BLaER1 treated with 17β-estradiol and CSF1 and Interleukin-3, amounts not matched to agents 10 nM and 100 nM (cell line): ENCODE measurements at regions not wholly inside any gene's neighbourhood (a gene's known extent, or its start where the extent isn't known, plus 50 kb on each side); places are given as distances from the start of the nearest gene placed in this dataset.
A peak's percentile ranks its signal among the peaks of the same experiment; 100 is the strongest.

Experiments used
- H3K27ac ChIP-seq, 11 experiments: shearing (Covaris generic); formaldehyde crosslinking; 2 replicates each; pipeline ENCODE4 v1.8.1; 2022
- H3K27me3 ChIP-seq, 11 experiments: shearing (Covaris generic); formaldehyde crosslinking; 2 replicates each; pipeline ENCODE4 v1.8.1; 2022
- H3K36me3 ChIP-seq, 11 experiments: shearing (Covaris generic); formaldehyde crosslinking; 2 replicates each; pipeline ENCODE4 v1.8.1; 2022
- H3K4me1 ChIP-seq, 10 experiments: shearing (Covaris generic); formaldehyde crosslinking; 2 replicates each; pipeline ENCODE4 v1.8.1; 2022
- H3K4me2 ChIP-seq, 11 experiments: shearing (Covaris generic); formaldehyde crosslinking; 2 replicates each; pipeline ENCODE4 v1.8.1; 2022
- H3K4me3 ChIP-seq, 10 experiments: shearing (Covaris generic); formaldehyde crosslinking; 2 replicates each; pipeline ENCODE4 v1.8.1; 2022
- H3K9ac ChIP-seq, 11 experiments: shearing (Covaris generic); formaldehyde crosslinking; 2 replicates each; pipeline ENCODE4 v1.8.1; 2022
- H3K9me3 ChIP-seq, 11 experiments: shearing (Covaris generic); formaldehyde crosslinking; replicated peaks in 1 of 11; 2 replicates each; pipeline ENCODE4 v1.8.1; 2022
- H4K20me1 ChIP-seq, 11 experiments: shearing (Covaris generic); formaldehyde crosslinking; 2 replicates each; pipeline ENCODE4 v1.8.1; 2022
- Cebpa-rat ChIP-seq, 11 experiments: shearing (Covaris generic); IDR thresholded peaks; 2 replicates each; pipeline ENCODE4 v1.8.1; 2022

DNA sequence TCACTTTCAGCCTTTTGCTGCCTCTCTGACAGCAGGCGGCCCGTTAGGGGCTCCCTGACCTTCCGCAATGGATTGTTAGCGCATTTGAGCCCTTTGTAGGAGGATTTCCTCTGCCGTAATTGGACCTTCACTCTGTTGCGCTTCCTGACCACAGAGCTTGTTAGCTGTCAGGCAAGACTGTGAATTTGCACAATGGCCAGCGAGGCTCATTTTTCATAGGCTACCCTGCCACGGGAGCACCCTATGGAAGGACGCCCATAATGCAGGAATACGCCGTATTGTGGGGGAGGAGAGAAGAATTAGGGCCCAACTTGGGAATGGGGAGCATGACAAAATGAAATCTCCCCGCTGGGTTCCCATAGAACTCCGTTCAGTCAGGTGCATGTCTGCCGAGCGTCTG is 205.2 kb upstream of the NLRP1 start:
- TF ChIP-seq Cebpa-rat (IDR thresholded peaks at IDR 0.05): no peak
- H3K4me1 ChIP-seq: peaks cover 20 to 35% (median 33%) of the 10 kb centered on the region in 10 experiments
- H3K4me2 ChIP-seq: no peak overlapping the region
- peaks cover 12 to 27% (median 19%) of the 10 kb centered on the region in 11 experiments for H3K9me3 ChIP-seq
- no peaks in the 10 kb centered on the region for H3K36me3 ChIP-seq
- no peak overlapping the region for H3K27ac ChIP-seq
- H3K4me3 ChIP-seq: no peak overlapping the region
- no peaks in the 10 kb centered on the region; a peak in 1 of 22 replicates for H3K27me3 ChIP-seq
- no peak overlapping the region for H3K9ac ChIP-seq
- peaks cover 0 to 6% (median 0%) of the 10 kb centered on the region in 11 experiments; a peak in 2 of 22 replicates for H4K20me1 ChIP-seq

DNA sequence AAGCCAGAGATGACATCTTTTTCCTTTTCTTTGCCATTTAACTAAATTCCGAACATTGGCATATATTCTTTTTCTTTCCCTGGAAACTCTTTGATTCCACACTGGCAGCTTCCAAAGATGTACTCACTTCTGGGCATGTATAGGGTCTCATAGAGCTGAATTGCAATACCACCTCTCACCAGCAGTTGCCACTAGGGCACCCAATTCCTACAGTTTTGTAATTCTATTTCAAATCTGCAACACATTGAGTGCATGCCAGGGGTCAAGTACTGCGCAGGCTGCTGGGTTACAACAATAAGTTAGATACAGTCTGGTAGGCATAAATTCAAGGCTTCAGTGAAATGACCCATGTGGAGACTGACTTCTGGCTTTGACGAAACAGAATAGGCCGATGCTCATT is 208.8 kb upstream of the NLRP1 start:
- H3K4me1 ChIP-seq: peaks cover 0 to 22% (median 10%) of the 10 kb centered on the region in 10 experiments; a peak in 11 of 20 replicates
- no peak overlapping the region for H3K9ac ChIP-seq
- no peak overlapping the region for H3K4me2 ChIP-seq
- no peak for TF ChIP-seq Cebpa-rat (IDR thresholded peaks at IDR 0.05)
- H3K36me3 ChIP-seq: no peaks in the 10 kb centered on the region
- peaks cover 11 to 25% (median 18%) of the 10 kb centered on the region in 11 experiments for H3K9me3 ChIP-seq
- no peak overlapping the region for H3K4me3 ChIP-seq
- H3K27me3 ChIP-seq: no peaks in the 10 kb centered on the region; a peak in 2 of 22 replicates
- no peaks in the 10 kb centered on the region for H4K20me1 ChIP-seq
- H3K27ac ChIP-seq: no peak overlapping the region

DNA sequence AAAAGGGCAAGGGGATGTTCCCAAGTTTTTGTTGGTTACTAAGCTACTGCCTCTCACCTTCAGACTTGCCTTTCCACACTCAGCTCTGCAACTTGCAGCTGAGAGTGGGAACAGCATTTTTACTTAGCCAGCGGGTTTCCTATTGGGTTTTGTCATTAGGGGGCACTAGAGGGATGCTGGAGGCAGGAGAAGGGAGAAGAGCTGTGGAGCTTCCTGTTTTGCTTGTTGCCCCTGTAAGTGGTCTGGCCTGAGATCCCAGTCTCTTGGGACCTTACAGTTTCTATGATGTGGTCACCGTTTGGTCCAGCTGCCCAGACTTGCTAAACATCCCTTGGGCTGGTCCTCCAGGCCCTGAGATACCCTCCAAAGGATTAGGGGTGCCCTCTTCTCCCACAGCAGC is 209.6 kb upstream of the NLRP1 start:
- H3K4me2 ChIP-seq: no peak overlapping the region
- no peaks in the 10 kb centered on the region; a peak in 2 of 22 replicates for H3K27me3 ChIP-seq
- H4K20me1 ChIP-seq: no peaks in the 10 kb centered on the region
- H3K4me3 ChIP-seq: no peak overlapping the region
- no peaks in the 10 kb centered on the region for H3K36me3 ChIP-seq
- peaks cover 0 to 22% (median 10%) of the 10 kb centered on the region in 10 experiments; a peak in 11 of 20 replicates for H3K4me1 ChIP-seq
- no peak overlapping the region for H3K9ac ChIP-seq
- no peak for TF ChIP-seq Cebpa-rat (IDR thresholded peaks at IDR 0.05)
- peaks cover 11 to 25% (median 18%) of the 10 kb centered on the region in 11 experiments for H3K9me3 ChIP-seq
- H3K27ac ChIP-seq: no peak overlapping the region

DNA sequence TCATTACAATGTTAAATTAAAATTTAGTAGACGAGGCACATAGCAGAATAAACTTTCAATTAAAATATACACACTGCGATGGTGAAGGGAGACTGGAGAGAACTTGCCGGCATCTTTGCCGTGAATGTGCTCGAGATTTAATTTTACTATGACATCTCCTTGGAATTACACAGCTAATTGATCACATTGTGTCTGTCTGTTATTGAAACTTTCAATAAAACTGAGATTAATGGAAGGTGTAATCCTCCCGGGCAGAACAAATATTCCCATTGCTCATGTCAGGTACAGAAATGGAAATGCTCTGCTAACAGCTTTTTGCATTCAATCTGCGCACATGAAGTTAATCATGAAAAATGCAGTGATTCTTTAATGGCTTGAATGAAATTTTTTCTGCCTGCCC is 210.1 kb upstream of the NLRP1 start:
- Histone ChIP-seq H3K27ac (no peak overlapping the region), H3K4me1 (peaks cover 0 to 22% (median 10%) of the 10 kb centered on the region in 10 experiments; a peak in 14 of 20 replicates), H3K4me3 (no peak overlapping the region), H3K4me2 (no peak overlapping the region; a peak in 1 of 22 replicates), H3K27me3 (no peaks in the 10 kb centered on the region; a peak in 2 of 22 replicates), H3K36me3 (no peaks in the 10 kb centered on the region), H3K9me3 (peaks cover 11 to 25% (median 18%) of the 10 kb centered on the region in 11 experiments), H3K9ac (no peak overlapping the region), H4K20me1 (no peaks in the 10 kb centered on the region)
- TF ChIP-seq Cebpa-rat (IDR thresholded peaks at IDR 0.05): no peak

DNA sequence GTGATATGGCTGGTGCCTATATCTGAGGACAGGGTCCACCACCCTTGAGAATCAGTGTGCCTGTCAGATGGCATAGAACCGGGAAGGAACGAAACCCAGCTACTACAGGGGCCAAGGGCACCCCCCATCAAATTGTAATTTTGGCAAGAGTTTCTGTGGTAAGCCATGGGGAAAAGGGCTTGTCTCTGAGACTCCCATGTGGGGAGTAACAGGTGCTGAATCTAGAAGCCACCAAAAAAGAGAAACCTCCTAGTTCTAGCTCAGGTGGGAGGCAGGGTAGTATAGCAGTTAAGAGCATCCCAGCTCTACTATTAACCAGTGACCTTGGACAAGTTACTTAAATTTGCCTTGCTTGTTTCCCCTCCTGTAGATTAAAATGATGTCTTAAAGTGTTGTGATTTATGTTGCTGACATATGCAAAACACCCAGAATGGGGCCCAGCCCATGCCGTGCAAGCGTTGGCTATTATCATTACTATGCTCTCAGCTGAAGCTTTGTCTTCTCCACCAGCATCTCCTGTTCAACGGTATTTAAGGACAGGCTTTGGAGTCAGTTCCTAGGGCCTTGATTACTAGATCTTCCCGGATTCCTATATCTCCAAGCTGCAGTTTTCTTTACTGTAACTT is 210.7 kb upstream of the NLRP1 start:
- Histone ChIP-seq H3K27ac (no peak overlapping the region), H3K36me3 (no peaks in the 10 kb centered on the region), H3K4me1 (peaks cover 2 to 28% (median 13%) of the 10 kb centered on the region in 10 experiments), H3K27me3 (no peaks in the 10 kb centered on the region; a peak in 2 of 22 replicates), H3K9me3 (peaks cover 11 to 25% (median 18%) of the 10 kb centered on the region in 11 experiments), H4K20me1 (no peaks in the 10 kb centered on the region), H3K4me2 (no peak overlapping the region; a peak in 1 of 22 replicates), H3K9ac (no peak overlapping the region), H3K4me3 (no peak overlapping the region)
- no peak for TF ChIP-seq Cebpa-rat (IDR thresholded peaks at IDR 0.05)

DNA sequence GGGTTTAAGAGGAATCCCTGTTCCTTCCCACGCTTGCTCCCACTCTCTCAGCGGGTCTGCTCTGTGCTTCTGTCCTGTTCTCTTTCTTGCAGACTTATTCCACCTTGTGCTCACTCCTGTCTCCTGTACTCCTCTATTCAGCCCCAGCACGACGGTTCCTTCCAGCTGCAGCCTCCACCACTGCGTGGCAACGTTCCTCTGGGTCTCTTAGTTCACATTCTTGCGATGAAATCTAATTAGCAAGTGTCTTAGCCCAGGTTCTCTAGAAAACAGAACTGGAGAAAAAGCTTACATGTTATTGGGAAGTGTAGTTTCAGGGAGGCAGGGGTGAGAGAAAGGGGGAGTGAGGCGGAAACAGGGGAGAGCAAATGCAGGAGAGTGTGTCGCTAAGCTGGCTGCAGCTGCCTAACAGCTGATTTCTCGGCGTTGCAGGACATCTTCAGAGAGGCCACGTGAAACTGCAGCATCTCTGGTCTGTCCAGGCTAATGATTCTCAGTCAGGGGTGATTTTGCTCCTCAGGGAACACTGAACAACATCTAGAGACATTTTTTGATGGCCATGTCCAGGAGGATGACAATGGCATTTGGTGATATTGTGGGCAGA is 213.2 kb upstream of the NLRP1 start:
- no peaks in the 10 kb centered on the region for H3K36me3 ChIP-seq

DNA sequence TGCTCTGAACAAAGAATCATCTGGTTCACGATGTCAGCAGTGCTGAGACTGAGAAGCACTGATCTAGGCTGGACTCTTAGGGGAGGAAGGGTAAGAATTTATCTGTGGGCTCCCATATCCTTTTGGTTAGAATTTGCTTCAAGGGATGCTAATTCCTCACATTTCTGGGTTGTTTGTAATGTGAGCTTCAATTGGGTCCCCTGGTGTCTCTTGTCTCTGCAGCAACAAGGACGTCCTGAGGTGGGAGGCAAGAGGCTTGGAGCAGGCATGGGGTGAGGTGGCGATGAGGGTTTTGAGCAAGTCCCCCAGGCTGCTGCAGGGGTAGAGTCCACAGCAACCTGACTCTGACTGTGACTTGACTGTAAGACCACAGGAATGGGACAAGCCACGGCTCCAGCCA is 213.8 kb upstream of the NLRP1 start:
- Histone ChIP-seq H3K9me3 (peaks cover 1 to 6% (median 3%) of the 10 kb centered on the region in 11 experiments), H4K20me1 (no peaks in the 10 kb centered on the region), H3K27ac (no peak overlapping the region), H3K4me1 (peaks cover 9 to 49% (median 27%) of the 10 kb centered on the region in 10 experiments), H3K4me2 (peak overlapping the region in 4 of 11 experiments; percentile 13 to 31 (median 27); a peak in 4 of 22 replicates), H3K36me3 (no peaks in the 10 kb centered on the region), H3K4me3 (no peak overlapping the region), H3K27me3 (no peaks in the 10 kb centered on the region; a peak in 1 of 22 replicates), H3K9ac (no peak overlapping the region)
- TF ChIP-seq Cebpa-rat (IDR thresholded peaks at IDR 0.05): no peak

More for the DNA sequence above, 213.2 kb upstream of the NLRP1 start:
- no peak overlapping the region for H3K27ac ChIP-seq
- no peaks in the 10 kb centered on the region for H4K20me1 ChIP-seq
- no peak overlapping the region for H3K9ac ChIP-seq
- no peak for TF ChIP-seq Cebpa-rat (IDR thresholded peaks at IDR 0.05)
- peaks cover 9 to 47% (median 25%) of the 10 kb centered on the region in 10 experiments for H3K4me1 ChIP-seq
- peaks cover 7 to 10% (median 8%) of the 10 kb centered on the region in 11 experiments for H3K9me3 ChIP-seq
- H3K4me3 ChIP-seq: no peak overlapping the region
- H3K27me3 ChIP-seq: no peaks in the 10 kb centered on the region; a peak in 1 of 22 replicates
- peak overlapping the region in 6 of 11 experiments; percentile 13 to 31 (median 24); a peak in 5 of 22 replicates for H3K4me2 ChIP-seq

DNA sequence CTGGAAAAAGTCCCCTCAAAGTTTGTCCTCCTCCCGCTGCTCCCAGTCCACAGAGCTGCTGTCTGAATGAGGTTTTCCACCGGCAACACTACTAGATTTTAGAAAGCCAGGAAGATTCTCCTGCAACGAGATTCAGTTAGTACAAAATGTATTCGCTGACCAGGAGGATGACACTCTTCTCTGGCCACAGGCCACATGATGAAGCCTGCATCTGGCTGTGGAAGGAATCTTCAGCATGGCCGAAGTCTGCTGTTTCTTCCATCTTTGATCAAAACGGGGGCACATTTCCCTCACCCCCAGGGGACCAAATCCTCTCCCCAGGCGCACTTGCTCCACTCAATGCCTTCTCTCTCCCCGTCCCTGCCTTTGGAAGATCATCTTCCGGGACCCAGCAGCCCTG is 215.8 kb upstream of the NLRP1 start:
- Histone ChIP-seq H3K36me3 (no peaks in the 10 kb centered on the region), H3K27me3 (no peaks in the 10 kb centered on the region; a peak in 1 of 22 replicates), H3K9ac (no peak overlapping the region), H3K9me3 (peaks cover 0 to 11% (median 0%) of the 10 kb centered on the region in 11 experiments; a peak in 5 of 22 replicates), H3K27ac (no peak overlapping the region), H4K20me1 (no peaks in the 10 kb centered on the region), H3K4me2 (peak overlapping the region; percentile 16 to 59 (median 44); a peak in 21 of 22 replicates), H3K4me1 (peaks cover 9 to 46% (median 27%) of the 10 kb centered on the region in 10 experiments), H3K4me3 (no peak overlapping the region)
- no peak for TF ChIP-seq Cebpa-rat (IDR thresholded peaks at IDR 0.05)

DNA sequence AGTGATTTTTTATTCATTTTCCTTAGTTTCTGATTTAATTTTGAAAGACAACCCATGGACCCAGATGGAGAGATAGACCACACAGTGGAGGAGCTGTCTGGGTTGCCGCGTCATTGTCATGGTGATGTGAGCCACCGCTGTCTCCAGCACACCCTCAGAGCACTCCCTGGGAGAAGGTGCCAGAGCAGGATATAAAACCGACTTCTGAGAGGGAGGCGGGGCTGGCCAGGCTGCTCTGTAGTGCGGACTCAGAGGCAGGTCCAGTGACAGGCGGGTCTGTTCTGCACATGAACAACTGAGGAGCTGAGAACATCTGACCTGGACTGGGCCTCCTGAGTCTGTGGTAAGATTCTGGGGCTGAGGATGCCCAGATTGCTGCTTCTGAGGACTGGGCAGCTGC is 216.3 kb upstream of the NLRP1 start:
- Histone ChIP-seq H3K4me3 (no peak overlapping the region), H3K9me3 (peaks cover 0 to 11% (median 0%) of the 10 kb centered on the region in 11 experiments; a peak in 5 of 22 replicates), H3K4me1 (peaks cover 9 to 46% (median 27%) of the 10 kb centered on the region in 10 experiments), H3K9ac (no peak overlapping the region), H4K20me1 (no peaks in the 10 kb centered on the region), H3K36me3 (no peaks in the 10 kb centered on the region), H3K27ac (no peak overlapping the region), H3K27me3 (no peaks in the 10 kb centered on the region), H3K4me2 (peak overlapping the region; percentile 16 to 59 (median 44); a peak in 17 of 22 replicates)
- no peak for TF ChIP-seq Cebpa-rat (IDR thresholded peaks at IDR 0.05)
